ENCODE measurements at regions not wholly inside any gene's neighbourhood (a gene's known extent, or its start where the extent isn't known, plus 50 kb on each side); places are given as distances from the start of the nearest gene placed in this dataset.

DNA sequence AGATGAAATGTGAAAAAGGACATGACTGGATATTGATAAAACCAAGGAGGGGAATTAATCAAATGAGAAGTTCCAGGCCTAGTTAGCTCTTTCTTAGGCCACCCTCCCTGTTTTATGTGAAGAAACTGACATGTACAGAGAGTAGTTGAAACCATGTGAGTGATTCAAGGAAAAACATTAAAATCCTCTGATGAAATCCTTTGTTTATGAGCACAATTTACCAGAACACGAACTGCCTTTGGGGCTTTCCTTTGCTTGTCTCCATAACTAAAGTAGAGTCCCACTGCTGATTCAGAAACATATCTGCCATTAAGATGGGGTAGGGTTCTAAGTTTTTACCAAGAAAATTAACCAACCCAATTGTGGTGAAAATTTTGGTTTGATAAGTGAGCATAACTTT is 558.3 kb downstream of the NR2F2 start:
- TF ChIP-seq POLR2A (IDR thresholded peaks at IDR 0.05), result no peak
- TF ChIP-seq, protein P1, sequence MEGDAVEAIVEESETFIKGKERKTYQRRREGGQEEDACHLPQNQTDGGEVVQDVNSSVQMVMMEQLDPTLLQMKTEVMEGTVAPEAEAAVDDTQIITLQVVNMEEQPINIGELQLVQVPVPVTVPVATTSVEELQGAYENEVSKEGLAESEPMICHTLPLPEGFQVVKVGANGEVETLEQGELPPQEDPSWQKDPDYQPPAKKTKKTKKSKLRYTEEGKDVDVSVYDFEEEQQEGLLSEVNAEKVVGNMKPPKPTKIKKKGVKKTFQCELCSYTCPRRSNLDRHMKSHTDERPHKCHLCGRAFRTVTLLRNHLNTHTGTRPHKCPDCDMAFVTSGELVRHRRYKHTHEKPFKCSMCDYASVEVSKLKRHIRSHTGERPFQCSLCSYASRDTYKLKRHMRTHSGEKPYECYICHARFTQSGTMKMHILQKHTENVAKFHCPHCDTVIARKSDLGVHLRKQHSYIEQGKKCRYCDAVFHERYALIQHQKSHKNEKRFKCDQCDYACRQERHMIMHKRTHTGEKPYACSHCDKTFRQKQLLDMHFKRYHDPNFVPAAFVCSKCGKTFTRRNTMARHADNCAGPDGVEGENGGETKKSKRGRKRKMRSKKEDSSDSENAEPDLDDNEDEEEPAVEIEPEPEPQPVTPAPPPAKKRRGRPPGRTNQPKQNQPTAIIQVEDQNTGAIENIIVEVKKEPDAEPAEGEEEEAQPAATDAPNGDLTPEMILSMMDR (IDR thresholded peaks at IDR 0.05 in 4 of 5, conservative IDR thresholded peaks at IDR 0.05 in 1 of 5), result no peak

All from gastrocnemius medialis (tissue), 4 donors.